ENCODE measurements at regions not wholly inside any gene's neighbourhood (a gene's known extent, or its start where the extent isn't known, plus 50 kb on each side); places are given as distances from the start of the nearest gene placed in this dataset.
"Not testable (repeated sequence)": the region's sequence is repeated elsewhere in the genome, so short reads cannot be mapped to it uniquely, and the experiment has no call there.

DNA sequence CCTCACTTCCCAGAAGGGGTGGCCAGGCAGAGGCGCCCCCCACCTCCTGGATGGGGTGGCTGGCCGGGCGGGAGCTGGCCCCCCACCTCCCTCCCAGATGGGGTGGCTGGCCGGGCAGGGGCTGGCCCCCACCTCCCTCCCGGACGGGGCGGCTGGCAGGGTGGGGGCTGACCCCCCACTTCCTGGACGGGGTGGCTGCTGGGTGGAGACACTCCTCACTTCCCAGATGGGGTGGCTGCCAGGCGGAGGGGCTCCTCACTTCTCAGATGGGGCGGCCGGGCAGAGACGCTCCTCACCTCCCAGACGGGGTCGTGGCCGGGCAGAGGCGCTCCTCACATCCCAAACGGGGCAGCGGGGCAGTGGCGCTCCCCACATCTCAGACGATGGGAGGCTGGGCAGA lies 126.1 kb upstream of the PKP2 start:
- not testable (repeated sequence) for DNase-seq

DNA sequence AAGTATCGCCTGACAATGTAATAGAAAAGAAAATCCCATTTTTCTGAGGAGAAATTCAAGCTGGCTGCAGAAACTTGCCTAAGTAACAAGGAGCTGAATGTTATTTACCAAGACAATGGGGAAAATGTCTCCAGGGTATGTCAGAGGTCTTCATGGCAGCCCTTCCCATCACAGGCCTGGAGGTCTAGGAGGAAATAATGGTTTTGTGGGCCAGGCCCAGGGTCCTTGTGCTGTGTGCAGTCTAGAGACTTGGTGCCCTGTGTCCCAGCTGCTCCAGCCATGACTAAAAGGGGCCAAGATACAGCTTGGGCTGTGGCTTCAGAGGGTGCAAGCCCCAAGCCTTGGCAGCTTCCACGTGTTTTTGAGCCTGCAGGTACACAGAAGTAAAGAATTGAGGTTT lies 120.5 kb upstream of the PKP2 start:
- not testable (repeated sequence) for DNase-seq

DNA sequence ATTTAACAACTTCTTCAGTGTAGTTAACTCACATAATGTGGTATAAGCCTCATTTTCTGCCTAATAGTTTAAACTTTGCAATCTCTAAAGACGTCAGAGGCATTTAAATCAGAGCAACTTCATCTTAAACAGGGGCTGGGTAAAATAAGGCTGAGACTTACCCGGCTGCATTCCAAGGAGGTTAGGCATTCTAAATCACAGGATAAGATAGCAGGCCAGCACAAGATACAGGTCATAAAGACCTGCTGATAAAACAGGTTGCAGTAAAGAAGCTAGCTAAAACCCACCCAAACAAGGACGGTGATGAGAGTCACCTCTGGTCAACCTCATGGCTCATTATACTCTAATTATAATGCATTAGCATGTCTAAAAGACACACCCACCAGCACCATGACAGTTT lies 115.6 kb upstream of the PKP2 start:
- DNase-seq, result no peak

DNA sequence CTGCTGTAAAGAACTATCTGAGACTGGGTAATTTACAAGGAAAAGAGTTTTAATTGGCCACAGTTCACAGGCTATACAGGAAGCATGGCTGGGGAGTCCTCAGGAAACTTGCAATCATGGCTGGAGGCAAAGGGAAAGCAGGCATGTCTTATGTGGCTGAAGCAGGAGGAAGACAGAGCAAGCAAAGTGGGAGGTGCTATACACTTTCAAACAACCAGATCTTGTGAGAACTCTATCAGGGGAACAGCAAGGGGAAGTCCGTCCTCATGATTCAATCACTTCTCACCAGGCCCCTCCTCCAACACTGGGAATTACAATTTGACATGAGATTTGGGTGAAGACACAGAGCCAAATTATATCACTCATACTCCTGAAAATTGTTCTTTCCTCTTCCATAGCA lies 109.5 kb upstream of the PKP2 start:
- no peak for DNase-seq

DNA sequence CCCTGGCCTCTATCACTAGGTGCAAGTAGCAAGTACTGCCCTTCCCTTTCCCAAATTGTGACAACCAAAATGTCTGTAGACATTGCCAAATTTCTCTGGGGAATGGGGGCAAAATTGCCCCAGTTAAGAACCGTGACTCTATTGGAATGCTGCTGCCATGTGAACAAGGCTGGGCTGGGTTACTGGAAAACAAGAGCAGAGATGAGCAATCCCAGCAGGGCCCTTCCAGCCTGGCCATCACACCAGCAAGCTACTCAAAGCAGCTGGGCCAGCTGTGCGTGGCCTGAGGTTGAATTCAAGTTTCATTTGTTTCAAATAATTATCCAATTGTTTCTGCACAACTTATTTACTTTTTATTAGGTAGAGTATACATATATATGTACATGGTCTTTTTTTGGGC lies 103.4 kb upstream of the PKP2 start:
- no peak for DNase-seq

DNA sequence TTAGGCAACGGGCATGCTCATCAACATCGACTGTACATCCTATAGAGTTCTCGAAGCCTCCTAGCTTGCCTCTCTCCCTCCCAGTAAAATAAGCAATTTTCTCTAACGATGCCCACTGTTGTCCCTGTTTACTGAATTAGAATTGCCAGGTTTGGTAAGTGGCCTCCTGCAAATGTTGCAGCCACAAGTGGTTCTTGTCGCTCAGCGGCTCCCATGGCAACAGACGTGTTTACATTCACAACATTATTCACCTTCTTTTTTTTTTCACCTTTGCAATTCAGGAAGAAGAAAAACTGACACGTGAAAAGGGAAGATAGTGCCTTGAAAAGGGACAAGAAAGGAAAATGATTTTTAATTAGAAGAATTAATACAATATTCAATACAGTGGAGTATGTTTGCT lies 100.9 kb upstream of the PKP2 start:
- peak; percentile 54 for DNase-seq

DNA sequence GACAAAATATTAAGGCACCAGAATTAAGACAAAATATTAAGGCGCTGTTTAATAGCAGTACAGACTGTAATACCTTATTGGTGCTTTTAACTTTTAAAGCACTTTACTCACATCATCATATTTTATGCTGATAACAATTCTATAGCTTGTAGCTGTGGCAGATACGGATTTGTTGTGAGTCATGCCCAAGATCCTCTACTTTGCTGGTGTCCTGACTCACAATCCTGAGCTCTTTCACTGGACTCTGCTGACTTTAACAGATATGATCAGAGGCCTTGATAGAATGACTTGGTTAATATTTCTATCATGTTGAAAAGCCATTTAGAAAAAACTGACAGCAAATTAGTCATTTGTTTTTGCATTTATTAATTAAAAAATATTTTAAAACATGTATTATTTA lies 99.0 kb upstream of the PKP2 start:
- DNase-seq, result no peak

DNA sequence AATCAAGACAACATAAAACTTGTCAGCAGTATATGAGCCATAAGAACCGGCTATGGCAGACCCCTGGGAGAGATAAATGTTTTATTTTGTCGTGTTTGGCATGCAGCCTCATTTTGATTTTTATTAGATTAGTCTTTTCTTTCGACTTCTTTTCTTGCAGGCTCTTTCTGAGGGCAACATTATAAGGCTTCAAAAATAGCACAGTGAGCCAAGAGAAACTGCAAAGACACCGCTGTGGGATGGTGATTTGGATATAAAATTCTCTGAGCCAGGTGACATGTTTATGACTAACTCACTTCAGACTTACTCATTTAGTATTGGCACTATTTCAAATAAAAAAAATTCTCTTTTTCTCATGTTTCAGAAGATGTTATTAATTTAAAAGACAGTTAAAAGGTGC lies 96.8 kb upstream of the PKP2 start:
- DNase-seq, result peak; percentile 19

DNA sequence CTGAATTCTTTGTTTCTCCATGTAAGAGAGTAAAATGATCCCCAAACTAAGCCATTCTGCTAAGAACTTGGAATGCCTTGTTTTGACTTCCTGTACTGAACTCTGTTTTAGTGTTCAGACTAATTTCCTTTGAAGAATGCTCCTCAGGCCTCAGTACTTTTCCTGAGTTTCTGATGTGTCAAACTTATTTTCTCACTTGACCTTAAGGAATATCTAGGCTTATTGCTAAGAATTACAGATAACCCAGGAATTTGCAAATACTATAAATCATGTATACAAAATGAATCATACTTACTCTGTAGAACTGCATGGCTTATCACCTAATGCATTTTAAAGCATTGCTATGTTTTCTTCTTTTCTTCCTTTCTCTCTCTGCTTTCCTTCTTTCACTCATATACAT lies 93.1 kb upstream of the PKP2 start:
- no peak for DNase-seq

DNA sequence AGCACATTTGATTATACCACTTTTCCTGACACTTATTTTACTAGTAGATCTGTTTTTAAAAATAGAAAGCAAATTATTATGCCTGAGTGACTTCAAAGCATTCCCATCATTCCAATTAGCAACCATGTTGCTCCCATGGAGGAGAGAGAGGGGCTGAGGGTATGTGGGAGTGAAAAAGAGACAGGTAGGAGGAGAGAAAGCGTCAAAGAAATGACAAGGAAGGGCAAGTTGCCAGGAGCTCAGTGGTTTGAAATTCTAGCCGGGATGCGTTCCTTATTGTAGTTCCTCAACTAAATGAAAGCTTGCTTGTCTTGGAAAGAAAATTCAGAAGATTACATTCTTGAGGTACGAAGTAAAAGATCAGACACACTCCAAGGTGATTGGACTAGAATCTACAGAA lies 92.4 kb upstream of the PKP2 start:
- no peak for DNase-seq

DNA sequence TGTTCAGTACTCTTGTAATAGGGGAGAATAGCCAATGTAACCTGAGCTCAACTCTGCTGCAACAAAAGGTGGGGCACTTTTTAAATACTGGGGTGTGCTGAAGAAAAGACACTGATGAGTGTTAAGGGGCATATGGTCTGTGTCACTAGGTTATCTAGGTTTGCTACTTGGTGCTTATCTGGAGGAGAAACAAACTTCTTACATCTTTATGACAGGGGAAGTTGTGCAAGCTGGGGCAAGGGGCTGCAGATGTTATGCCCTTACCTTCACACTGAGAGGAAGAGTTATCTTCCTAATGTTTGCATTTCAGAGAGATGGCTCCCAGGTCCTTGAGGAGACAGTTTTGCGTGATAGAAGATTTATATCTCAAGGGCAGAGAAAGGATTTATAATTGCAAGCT lies 90.9 kb upstream of the PKP2 start:
- DNase-seq, result peak; percentile 52

DNA sequence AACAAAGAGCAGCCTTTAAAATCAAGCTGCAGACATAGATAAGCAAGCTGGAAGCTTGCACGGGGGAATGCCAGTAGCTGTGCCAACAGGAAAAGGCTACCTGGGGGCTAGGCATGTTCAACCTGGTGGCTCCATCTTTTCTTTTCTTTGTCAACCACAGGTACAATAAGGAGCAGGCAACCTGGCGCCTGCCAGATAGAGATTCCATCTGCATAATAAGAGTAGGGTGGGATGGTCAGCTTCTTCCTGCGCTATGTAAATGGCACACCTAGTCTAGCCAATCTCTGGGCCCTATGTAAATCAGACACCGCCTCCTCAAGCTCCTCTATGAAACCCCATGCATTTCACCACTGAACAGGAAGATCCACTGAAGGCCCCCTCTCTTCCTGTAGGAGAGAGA lies 87.4 kb upstream of the PKP2 start:
- peak; percentile 9 for DNase-seq

DNA sequence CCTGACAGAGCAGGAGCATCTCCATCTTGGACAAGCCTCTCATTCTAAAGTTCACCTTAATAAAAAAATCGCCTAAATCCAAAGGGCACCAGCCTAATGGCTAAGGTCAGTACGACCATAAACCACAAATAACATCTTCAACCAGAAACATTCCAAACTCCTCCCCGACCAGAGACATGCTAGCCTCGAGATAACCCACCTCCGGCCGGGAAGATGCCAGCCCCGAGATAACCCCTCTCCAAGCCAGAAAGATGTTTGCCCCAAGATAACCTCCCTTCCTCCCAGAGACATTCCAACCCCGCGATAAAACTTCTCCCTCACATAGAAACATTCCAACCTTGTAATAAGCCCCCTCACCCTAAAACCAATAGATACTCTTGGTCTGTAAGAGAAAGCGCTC lies 86.8 kb upstream of the PKP2 start:
- no peak for DNase-seq

DNA sequence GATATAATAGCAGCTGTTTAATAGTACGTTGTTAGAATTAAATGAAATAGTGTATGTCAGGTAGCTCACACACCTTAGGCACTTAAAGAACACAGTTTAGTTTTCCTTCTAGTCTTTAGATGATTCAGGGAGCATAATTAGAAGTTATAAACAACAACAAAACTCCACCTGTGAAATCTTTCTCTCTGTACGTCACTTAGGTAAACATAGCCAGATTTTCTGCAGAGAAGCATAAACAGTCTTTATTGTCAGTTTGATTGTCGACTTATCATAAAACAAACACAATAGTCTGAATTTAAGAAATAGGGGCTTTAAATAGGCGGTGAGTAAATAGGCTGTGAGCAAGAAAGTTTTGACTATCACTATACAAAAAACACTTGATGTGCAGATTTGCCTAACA lies 84.6 kb upstream of the PKP2 start:
- no peak for DNase-seq

DNA sequence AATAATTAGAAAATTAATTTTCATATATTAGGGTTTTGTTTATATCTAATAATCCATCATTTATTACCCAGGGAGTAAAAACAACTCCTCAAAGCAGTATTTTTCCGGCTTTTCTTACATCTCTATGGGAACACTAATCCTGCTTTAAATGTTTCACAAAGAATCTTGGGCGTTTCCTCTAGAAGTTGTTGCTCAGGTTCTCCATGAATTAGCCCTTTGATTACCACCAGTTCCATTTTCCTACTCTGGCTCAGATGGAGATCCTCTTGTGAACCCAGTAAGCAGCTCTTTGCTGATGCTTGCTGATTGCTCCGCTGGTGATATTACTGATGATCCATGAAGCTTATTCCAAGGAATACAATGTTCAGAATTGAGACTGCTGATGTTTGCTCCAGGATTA lies 78.5 kb upstream of the PKP2 start:
- DNase-seq, result no peak

DNA sequence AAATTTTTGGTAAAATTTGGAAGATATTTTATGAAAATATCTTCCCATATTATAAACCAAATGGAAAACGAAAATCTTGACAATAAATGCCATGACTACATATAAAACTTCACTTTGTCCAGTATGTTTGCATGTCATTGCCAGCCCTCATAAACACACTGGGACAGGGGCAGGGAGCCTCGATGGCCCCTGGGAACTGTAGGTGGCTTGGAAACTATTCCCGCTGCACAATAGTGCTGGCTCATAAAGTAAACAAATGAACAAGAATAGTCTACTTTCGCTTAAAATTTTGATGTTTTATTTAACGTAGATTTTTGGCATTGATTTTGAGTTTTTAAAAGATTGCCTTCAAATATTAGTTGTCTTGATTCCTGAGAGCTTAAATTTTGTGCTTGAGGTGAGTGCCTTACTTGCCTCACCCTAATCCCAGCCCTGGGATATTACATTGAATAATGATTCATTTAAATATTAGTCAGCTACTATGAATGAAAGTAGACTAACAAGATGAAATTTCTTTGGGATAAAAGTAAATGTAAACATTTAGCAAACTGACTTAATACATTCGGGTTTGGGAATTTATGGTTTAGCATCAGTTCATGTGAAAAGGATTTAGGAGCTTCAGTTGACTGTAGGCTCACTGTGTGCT lies 74.0 kb upstream of the PKP2 start:
- DNase-seq, result no peak

DNA sequence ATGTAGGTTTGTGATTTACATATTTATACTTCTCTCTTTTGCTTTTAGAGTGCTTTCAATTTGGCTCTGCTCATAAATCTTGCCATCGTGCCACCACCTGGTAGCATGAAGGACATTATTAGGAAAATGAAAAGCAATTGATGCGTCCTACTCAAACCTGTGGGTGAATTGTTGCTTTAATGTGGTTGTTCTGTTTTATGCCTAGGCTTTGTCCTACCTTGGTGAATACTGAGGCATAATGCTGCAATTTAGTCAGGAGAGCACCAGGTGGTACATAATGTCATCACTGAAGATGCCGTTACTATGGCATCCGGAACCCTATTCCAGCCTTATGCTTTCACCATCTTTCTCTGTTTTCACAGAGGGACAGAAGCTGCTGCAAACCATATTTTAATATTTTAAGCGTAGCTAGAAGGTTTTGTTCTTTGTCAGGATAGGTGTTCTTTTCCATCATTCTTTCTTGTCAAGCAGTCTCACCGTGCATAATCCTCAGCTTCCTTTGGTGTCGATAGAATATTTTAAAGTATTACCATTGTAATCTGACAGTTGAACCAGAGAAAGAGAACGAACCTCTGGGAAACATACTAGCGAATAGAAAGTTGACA lies 68.5 kb upstream of the PKP2 start:
- DNase-seq, result peak; percentile 26

DNA sequence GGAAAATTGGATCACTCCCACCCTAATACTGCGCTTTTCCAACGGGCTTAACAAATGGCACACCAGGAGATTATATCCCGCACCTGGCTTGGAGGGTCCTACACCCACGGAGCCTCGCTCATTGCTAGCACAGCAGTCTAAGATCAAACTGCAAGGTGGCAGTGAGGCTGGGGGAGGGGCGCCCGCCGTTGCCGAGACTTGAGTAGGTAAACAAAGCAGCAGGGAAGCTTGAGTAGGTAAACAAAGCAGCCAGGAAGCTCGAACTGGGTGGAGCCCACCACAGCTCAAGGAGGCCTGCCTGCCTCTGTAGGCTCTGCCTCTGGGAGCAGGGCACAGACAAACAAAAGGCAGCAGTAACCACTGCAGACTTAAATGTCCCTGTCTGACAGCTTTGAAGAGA lies 59.8 kb upstream of the PKP2 start:
- DNase-seq, result peak; percentile 18

DNA sequence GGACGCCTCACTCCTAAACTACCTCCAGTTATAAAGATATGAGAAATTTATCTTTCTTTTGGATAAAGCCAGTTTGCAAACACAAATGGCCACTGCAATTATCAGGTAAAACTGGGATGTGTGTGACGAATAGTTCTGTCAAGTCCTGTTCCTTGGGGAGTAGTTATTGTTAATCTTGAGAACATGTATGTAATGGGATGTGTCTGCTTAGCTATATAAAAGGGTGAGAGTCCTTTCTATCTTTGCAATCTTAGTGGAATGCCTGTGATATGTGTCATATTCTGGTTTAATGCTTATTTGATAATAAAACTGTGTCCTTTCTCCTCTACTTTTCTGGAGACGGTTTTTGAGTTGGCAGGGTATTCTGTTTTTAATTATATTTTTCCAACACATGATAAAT lies 56.1 kb upstream of the PKP2 start:
- DNase-seq, result no peak

DNA sequence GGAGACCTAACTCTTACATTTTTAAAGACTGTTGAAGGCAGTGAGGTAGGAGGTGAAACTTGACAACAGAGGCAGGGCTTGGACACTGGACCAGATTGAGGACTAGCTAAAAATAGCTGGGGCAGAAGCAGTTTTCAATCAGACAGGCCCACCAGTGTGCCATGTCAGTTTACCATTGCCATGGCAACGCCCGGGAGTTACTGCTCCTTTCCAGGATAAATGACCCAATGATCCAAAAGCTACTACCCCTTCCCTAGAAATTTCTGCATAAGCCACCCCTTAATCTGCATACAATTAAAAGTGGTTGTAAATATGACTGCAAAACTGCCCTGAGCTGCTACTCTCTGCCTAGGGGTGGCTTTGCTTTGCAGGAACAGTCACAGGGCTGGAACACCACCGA lies 53.2 kb upstream of the PKP2 start:
- no peak for DNase-seq

DNA sequence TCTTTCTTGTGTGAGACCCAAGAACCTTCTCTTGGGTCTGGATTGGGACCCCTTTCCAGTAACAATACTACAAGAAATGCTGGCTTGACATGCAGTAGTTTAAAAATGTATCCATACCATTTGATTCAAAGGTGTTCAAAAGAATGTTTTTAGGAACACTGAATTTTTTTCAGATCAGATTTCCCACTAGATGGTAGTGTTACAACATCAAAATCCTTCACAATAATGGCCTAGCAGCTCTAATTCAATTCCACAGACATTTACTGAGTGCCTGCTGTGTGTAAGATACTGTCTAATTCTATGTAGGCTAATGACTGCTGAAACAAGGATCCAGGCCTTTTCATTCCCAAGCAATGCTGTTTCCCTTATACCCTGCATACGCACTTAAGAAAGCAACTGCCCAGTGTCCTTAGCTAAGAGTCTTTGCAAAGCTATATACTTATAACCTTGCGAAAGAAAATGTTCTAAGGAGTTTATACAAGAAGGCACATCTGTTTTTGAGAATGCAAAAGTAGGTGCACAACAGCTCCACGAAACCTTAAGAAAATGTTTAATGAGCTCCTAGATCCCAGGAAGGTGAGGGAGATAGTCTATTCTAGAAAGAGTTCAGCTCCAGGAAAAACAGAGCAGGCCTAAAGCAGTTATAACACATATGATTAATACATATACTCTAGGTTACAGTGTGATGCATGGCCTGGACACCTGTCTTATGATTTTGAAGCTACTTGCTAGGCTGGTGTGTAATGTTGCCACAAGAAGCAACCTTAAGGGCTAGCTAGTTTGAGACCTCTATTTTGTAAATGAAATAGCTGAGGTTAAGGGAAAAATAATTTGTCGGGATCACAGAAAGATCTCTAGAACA lies 50.9 kb upstream of the PKP2 start:
- peak; percentile 58 for DNase-seq

DNA sequence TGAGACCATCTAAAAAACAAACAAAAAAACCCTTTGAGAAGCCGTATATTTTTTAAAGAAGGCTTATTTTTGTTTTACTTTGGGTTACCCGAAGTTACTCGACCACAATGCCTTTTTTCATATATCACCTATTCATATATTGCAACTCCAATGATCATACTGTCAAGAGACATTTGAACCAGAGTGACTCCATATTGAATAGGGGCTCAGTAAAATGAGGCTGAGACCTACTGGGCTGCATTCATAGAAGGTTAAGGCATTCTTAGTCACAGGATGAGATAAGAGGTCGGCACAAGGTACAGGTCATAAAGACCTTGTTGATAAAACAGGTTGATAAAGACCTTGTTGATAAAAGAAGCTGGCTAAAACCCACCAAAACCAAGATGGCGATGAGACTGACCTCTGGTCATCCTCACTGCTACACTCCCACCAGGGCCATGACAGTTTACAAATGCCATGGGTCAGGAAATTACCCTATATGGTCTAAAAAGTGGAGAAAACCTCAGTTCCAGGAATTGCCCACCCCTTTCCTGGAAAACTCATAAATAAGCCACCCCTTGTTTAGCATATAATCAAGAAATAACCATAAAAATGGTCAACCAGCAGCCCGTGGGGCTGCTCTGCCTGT lies 50.0 kb upstream of the PKP2 start:
- DNase-seq, result no peak

All from NCI-H2171 treated with DMSO at 0.1 percent for 48 hours (cell line).